Endothelial cell (in vitro differentiated cells): ENCODE measurements at regions not wholly inside any gene's neighbourhood (a gene's known extent, or its start where the extent isn't known, plus 50 kb on each side); places are given as distances from the start of the nearest gene placed in this dataset.

Experiments
- DNase-seq: peaks from one replicate; pipeline ENCODE4 v3.0.0; 2021; ENCODE audit warnings: low spot score
- H3K27ac Mint-ChIP-seq: one replicate; pipeline ENCODE4 v1.8.0; 2021; ENCODE audit warnings: mixed read lengths, inconsistent platforms; ENCODE audit not compliant: unreplicated experiment
- H3K27me3 Mint-ChIP-seq: one replicate; pipeline ENCODE4 v1.8.0; 2021; ENCODE audit warnings: mild to moderate bottlenecking, moderate library complexity, mixed read lengths, inconsistent platforms; ENCODE audit not compliant: unreplicated experiment
- H3K36me3 Mint-ChIP-seq: one replicate; pipeline ENCODE4 v1.8.0; 2021; ENCODE audit warnings: mild to moderate bottlenecking, low read depth, mixed read lengths, inconsistent platforms; ENCODE audit not compliant: unreplicated experiment
- H3K4me1 Mint-ChIP-seq: one replicate; pipeline ENCODE4 v1.8.0; 2021; ENCODE audit warnings: mild to moderate bottlenecking, mixed read lengths, inconsistent platforms; ENCODE audit not compliant: unreplicated experiment
- H3K4me3 Mint-ChIP-seq: one replicate; pipeline ENCODE4 v1.8.0; 2021; ENCODE audit warnings: mild to moderate bottlenecking, mixed read lengths, inconsistent platforms; ENCODE audit not compliant: unreplicated experiment
- H3K9me3 Mint-ChIP-seq: one replicate; pipeline ENCODE4 v1.8.0; 2021; ENCODE audit warnings: mixed read lengths, inconsistent platforms; ENCODE audit not compliant: unreplicated experiment
- TF ChIP-seq, protein P1 (sequence below): fragments of 200-600 bp; sonication (generic); IDR thresholded peaks from one replicate; pipeline ENCODE4 v1.5.0; 2021; ENCODE audit warnings: antibody characterized with exemption; ENCODE audit not compliant: unreplicated experiment

DNA sequence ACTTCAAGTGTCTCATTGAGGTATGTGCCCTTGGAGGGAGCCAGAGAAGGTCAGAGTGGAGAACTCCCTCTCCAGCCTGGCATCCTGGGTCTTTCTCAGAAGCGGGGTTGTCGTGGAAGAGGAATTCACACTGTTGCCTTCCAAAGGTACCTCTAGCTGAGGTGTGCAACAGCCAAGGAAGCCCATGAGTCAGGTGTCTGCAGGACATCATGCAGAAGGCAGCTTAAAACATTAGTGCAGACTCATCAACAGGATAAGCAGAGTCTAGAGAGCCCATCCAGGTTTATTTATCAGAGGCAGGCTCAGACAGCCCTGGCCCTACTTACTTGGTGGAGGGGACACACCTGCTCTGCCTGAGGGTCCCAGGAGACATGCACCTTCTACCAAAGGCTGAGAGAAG, 95.6 kb upstream of the TPM1 start:
- DNase-seq: no peak
- H3K36me3 Mint-ChIP-seq: no peaks in the 10 kb centered on the region
- no peak overlapping the region for H3K27ac Mint-ChIP-seq
- peaks cover 2% of the 10 kb centered on the region for H3K4me1 Mint-ChIP-seq
- H3K4me3 Mint-ChIP-seq: no peak overlapping the region
- H3K27me3 Mint-ChIP-seq: peaks cover 4% of the 10 kb centered on the region
- TF ChIP-seq, protein P1, sequence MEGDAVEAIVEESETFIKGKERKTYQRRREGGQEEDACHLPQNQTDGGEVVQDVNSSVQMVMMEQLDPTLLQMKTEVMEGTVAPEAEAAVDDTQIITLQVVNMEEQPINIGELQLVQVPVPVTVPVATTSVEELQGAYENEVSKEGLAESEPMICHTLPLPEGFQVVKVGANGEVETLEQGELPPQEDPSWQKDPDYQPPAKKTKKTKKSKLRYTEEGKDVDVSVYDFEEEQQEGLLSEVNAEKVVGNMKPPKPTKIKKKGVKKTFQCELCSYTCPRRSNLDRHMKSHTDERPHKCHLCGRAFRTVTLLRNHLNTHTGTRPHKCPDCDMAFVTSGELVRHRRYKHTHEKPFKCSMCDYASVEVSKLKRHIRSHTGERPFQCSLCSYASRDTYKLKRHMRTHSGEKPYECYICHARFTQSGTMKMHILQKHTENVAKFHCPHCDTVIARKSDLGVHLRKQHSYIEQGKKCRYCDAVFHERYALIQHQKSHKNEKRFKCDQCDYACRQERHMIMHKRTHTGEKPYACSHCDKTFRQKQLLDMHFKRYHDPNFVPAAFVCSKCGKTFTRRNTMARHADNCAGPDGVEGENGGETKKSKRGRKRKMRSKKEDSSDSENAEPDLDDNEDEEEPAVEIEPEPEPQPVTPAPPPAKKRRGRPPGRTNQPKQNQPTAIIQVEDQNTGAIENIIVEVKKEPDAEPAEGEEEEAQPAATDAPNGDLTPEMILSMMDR: no peak
- no peaks in the 10 kb centered on the region for H3K9me3 Mint-ChIP-seq

DNA sequence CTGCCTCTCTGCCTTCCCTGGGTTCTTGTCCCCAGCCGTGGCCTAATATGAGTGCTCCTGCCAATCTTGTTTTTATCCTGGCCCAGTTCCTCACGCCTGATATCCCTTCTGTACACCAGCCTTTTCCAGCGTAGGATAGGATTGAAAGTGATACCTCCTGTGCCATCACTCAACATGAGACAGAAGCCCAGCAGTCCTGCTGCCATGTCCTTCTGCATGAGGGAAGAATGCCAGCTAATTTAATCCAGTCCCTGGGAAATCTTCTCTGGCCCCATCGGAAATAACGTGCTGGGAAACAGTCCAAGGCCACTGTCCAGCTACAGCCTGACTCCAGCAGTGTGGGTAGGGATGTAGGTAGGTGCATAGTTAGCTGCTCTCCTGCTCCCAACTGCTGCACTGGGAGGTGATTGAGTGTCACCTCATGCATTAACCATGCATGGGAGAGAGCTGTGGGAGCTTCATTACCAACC, 92.0 kb upstream of the TPM1 start:
- H3K27me3 Mint-ChIP-seq: peaks cover 2% of the 10 kb centered on the region
- TF ChIP-seq, protein P1: no peak

DNA sequence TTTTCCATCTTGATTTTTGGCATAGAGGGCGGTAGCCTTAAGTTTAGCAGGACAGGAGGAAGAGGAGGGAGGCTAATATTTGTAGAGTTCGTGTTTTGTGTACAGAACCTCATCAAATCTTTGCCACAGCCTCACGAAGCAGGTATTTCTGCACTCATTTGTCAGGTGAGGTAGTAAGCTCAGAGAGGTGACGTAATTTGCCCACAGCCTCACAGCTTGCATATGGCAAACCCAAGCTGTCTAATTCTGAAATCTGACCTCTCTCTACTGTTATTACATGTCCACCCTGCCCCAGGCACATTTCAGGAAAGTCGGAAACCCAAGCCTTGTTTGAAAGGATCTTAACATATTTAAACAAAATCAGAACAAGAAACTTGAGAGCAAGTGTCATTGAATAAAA, 91.1 kb upstream of the TPM1 start:
- TF ChIP-seq, protein P1: no peak
- H3K27me3 Mint-ChIP-seq: peaks cover 2% of the 10 kb centered on the region

More for the DNA sequence above, 92.0 kb upstream of the TPM1 start:
- no peaks in the 10 kb centered on the region for H3K36me3 Mint-ChIP-seq
- H3K9me3 Mint-ChIP-seq: no peaks in the 10 kb centered on the region
- H3K27ac Mint-ChIP-seq: no peak overlapping the region
- no peak for DNase-seq
- H3K4me3 Mint-ChIP-seq: no peak overlapping the region
- H3K4me1 Mint-ChIP-seq: no peaks in the 10 kb centered on the region

DNA sequence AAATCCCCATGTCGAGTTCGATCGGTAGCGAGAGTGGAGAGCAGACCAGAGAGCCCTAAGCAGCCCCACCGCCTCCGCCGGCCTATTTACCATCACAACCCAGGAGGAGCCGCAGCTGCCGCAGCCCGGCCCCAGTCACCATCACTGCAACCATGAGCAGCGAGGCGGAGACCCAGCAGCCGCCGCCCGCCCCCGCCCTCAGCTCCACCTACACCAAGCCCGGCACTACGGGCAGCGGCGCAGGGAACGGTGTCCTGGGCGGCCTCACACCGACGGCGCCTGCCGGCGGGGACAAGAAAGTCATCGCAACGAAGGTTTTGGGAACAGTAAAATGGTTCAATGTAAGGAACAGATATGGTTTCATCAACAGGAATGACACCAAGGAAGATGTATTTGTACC, 89.5 kb upstream of the TPM1 start:
- DNase-seq: no peak
- TF ChIP-seq, protein P1: no peak
- no peaks in the 10 kb centered on the region for H3K27me3 Mint-ChIP-seq
- H3K36me3 Mint-ChIP-seq: no peaks in the 10 kb centered on the region
- H3K27ac Mint-ChIP-seq: no peak overlapping the region
- H3K9me3 Mint-ChIP-seq: no peaks in the 10 kb centered on the region
- H3K4me1 Mint-ChIP-seq: peaks cover 14% of the 10 kb centered on the region
- H3K4me3 Mint-ChIP-seq: no peak overlapping the region

More for the DNA sequence above, 91.1 kb upstream of the TPM1 start:
- Mint-ChIP-seq H3K27ac (no peak overlapping the region), H3K4me1 (peaks cover 1% of the 10 kb centered on the region), H3K9me3 (no peaks in the 10 kb centered on the region), H3K36me3 (no peaks in the 10 kb centered on the region), H3K4me3 (no peak overlapping the region)
- DNase-seq: no peak

DNA sequence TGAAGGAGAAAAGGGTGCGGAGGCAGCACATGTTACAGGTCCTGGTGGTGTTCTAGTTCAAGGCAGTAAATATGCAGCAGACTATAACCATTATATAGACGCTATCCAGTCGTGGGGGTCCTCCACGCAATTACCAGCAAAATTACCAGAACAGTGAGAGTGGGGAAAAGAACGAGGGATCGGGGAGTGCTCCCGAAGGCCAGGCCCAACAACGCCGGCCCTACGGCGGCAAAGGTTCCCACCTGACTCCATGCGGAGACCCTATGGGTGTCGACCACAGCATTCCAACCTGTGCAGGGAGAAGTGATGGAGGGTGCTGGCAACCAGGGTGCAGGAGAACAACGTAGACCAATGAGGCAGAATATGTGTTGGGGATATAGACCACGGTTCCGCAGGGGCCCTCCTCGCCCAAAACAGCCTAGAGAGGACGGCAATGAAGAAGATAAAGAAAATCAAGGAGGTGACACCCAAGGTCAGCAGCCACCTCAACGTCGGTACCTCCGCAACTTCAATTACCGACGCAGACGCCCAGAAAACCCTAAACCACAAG, 89.0 kb upstream of the TPM1 start:
- no peak overlapping the region for H3K27ac Mint-ChIP-seq
- no peaks in the 10 kb centered on the region for H3K27me3 Mint-ChIP-seq
- H3K4me1 Mint-ChIP-seq: peaks cover 15% of the 10 kb centered on the region
- no peaks in the 10 kb centered on the region for H3K36me3 Mint-ChIP-seq
- DNase-seq: no peak
- H3K4me3 Mint-ChIP-seq: no peak overlapping the region
- TF ChIP-seq, protein P1: no peak
- no peaks in the 10 kb centered on the region for H3K9me3 Mint-ChIP-seq
